CD4-positive, CD25-positive, alpha-beta regulatory T cell (primary cell): ENCODE measurements at regions not wholly inside any gene's neighbourhood (a gene's known extent, or its start where the extent isn't known, plus 50 kb on each side); places are given as distances from the start of the nearest gene placed in this dataset.
A peak's percentile ranks its signal among the peaks of the same experiment; 100 is the strongest.
"Not testable (repeated sequence)": the region's sequence is repeated elsewhere in the genome, so short reads cannot be mapped to it uniquely, and the experiment has no call there.

Experiments used
- ATAC-seq, 2 donors: fragments of 150-1000 bp; cut with Tn5 transposase; one replicate each; pipeline ENCODE4 v1.10.0; 2021; ENCODE audit warnings: low read depth in 2 of 2, moderate number of reproducible peaks in 2 of 2, moderate library complexity in 1 of 2
- DNase-seq, 3 donors: peaks; one replicate each; pipeline versions ENCODE4 v3.0.0 to v3.0.0-alpha.2; 2012 to 2022; ENCODE audit warnings: mixed read lengths in 1 of 3
- H3K27ac ChIP-seq: one replicate; pipeline ENCODE4 v1.7.0; 2013; ENCODE audit warnings: mild to moderate bottlenecking, low read length; ENCODE audit not compliant: insufficient read depth, poor library complexity, severe bottlenecking
- H3K27me3 ChIP-seq: one replicate; pipeline ENCODE4 v1.7.0; 2013; ENCODE audit warnings: low read length; ENCODE audit not compliant: control insufficient read depth, insufficient read depth
- H3K36me3 ChIP-seq: one replicate; pipeline ENCODE4 v1.7.0; 2013; ENCODE audit warnings: mild to moderate bottlenecking, low read length, moderate library complexity; ENCODE audit not compliant: control insufficient read depth, insufficient read depth
- H3K4me1 ChIP-seq: 2 replicates; pipeline ENCODE4 v1.7.0; 2013; ENCODE audit warnings: mild to moderate bottlenecking, low read length; ENCODE audit not compliant: insufficient read depth, control insufficient read depth, poor library complexity, severe bottlenecking
- H3K4me3 ChIP-seq: one replicate; pipeline ENCODE4 v1.7.0; 2013; ENCODE audit warnings: low read depth, mild to moderate bottlenecking, low read length, moderate library complexity
- H3K9me3 ChIP-seq, 2 experiments: 1 replicate in 1 of 2; 2 replicates in 1 of 2; pipeline ENCODE4 v1.7.0; 2013; ENCODE audit warnings: low read length in 2 of 2, mild to moderate bottlenecking in 1 of 2, moderate library complexity in 1 of 2; ENCODE audit not compliant: control insufficient read depth in 2 of 2
- H3K27ac Mint-ChIP-seq, 3 donors: one replicate each; pipeline ENCODE4 v1.8.0; 2020 to 2022; ENCODE audit warnings: mild to moderate bottlenecking in 3 of 3, mixed read lengths in 3 of 3, moderate library complexity in 2 of 3
- H3K27me3 Mint-ChIP-seq: one replicate; pipeline ENCODE4 v1.8.0; 2022; ENCODE audit warnings: mild to moderate bottlenecking, mixed read lengths
- H3K36me3 Mint-ChIP-seq: one replicate; pipeline ENCODE4 v1.8.0; 2020; ENCODE audit warnings: mixed read lengths
- H3K4me1 Mint-ChIP-seq, 4 donors: one replicate each; pipeline ENCODE4 v1.8.0; 2020 to 2022; ENCODE audit warnings: mixed read lengths in 4 of 4, mild to moderate bottlenecking in 1 of 4
- H3K4me3 Mint-ChIP-seq, 4 donors: one replicate each; pipeline ENCODE4 v1.8.0; 2020 to 2022; ENCODE audit warnings: mild to moderate bottlenecking in 4 of 4, mixed read lengths in 4 of 4, moderate library complexity in 3 of 4
- H3K9me3 Mint-ChIP-seq, 7 donors: one replicate each; pipeline ENCODE4 v1.8.0; 2020 to 2022; ENCODE audit warnings: mixed read lengths in 7 of 7, mild to moderate bottlenecking in 3 of 7, moderate library complexity in 2 of 7

GRCh38 chr11:49390362-49390761 is 182.0 kb upstream of the FOLH1 start:
- H3K9me3 Mint-ChIP-seq, ATAC-seq, H3K4me3 Mint-ChIP-seq, H3K36me3 Mint-ChIP-seq, H3K4me1 ChIP-seq, H3K27ac Mint-ChIP-seq, H3K4me3 ChIP-seq, H3K36me3 ChIP-seq, H3K9me3 ChIP-seq, H3K27me3 Mint-ChIP-seq, H3K27ac ChIP-seq, H3K27me3 ChIP-seq, H3K4me1 Mint-ChIP-seq, DNase-seq: not testable (repeated sequence)

GRCh38 chr11:49389149-49389548 is 180.7 kb upstream of the FOLH1 start:
- not testable (repeated sequence) for H3K27ac Mint-ChIP-seq, H3K27me3 Mint-ChIP-seq, H3K36me3 Mint-ChIP-seq, ATAC-seq, H3K4me3 ChIP-seq, H3K4me3 Mint-ChIP-seq, H3K27me3 ChIP-seq, H3K4me1 ChIP-seq, H3K9me3 Mint-ChIP-seq, H3K9me3 ChIP-seq, H3K36me3 ChIP-seq, H3K4me1 Mint-ChIP-seq, H3K27ac ChIP-seq, DNase-seq

GRCh38 chr11:49384371-49384770 is 176.0 kb upstream of the FOLH1 start:
- ATAC-seq, H3K9me3 ChIP-seq, H3K4me1 Mint-ChIP-seq, H3K36me3 ChIP-seq, H3K4me1 ChIP-seq, H3K36me3 Mint-ChIP-seq, H3K27me3 ChIP-seq, H3K4me3 ChIP-seq, DNase-seq, H3K27me3 Mint-ChIP-seq, H3K4me3 Mint-ChIP-seq, H3K27ac Mint-ChIP-seq, H3K27ac ChIP-seq, H3K9me3 Mint-ChIP-seq: not testable (repeated sequence)

GRCh38 chr11:49377978-49378377 is 169.6 kb upstream of the FOLH1 start:
- ATAC-seq (no peak), DNase-seq (no peak)
- no peak overlapping the region for H3K4me3 Mint-ChIP-seq
- H3K4me1 Mint-ChIP-seq: no peaks in the 10 kb centered on the region
- peaks cover 4% of the 10 kb centered on the region for H3K27me3 Mint-ChIP-seq
- no peak overlapping the region for H3K27ac Mint-ChIP-seq
- H3K4me3 ChIP-seq: no peak overlapping the region
- H3K9me3 Mint-ChIP-seq: peaks cover 0 to 3% (median 2%) of the 10 kb centered on the region in 7 donors
- H3K9me3 ChIP-seq: no peaks in the 10 kb centered on the region
- H3K27me3 ChIP-seq: no peaks in the 10 kb centered on the region
- no peaks in the 10 kb centered on the region for H3K4me1 ChIP-seq
- no peak overlapping the region for H3K27ac ChIP-seq
- H3K36me3 ChIP-seq: no peaks in the 10 kb centered on the region
- H3K36me3 Mint-ChIP-seq: no peaks in the 10 kb centered on the region

- H3K4me1 ChIP-seq, H3K9me3 ChIP-seq, ATAC-seq, H3K36me3 ChIP-seq, H3K4me3 Mint-ChIP-seq, H3K27me3 Mint-ChIP-seq, H3K36me3 Mint-ChIP-seq, H3K4me3 ChIP-seq, H3K27ac ChIP-seq, H3K27me3 ChIP-seq, H3K4me1 Mint-ChIP-seq, DNase-seq, H3K9me3 Mint-ChIP-seq: not testable (repeated sequence)
- peak overlapping the region in 1 of 3 donors; percentile 10 for H3K27ac Mint-ChIP-seq
Measured at GRCh38 chr11:49373866-49374265, 165.5 kb upstream of the FOLH1 start.

GRCh38 chr11:49373385-49373784 is 165.0 kb upstream of the FOLH1 start:
- not testable (repeated sequence) for H3K9me3 ChIP-seq, H3K27ac Mint-ChIP-seq, H3K4me1 ChIP-seq, H3K4me1 Mint-ChIP-seq, H3K4me3 ChIP-seq, DNase-seq, H3K27ac ChIP-seq, H3K9me3 Mint-ChIP-seq, H3K36me3 ChIP-seq, H3K4me3 Mint-ChIP-seq, H3K36me3 Mint-ChIP-seq, ATAC-seq, H3K27me3 Mint-ChIP-seq, H3K27me3 ChIP-seq

- H3K4me3 Mint-ChIP-seq, H3K36me3 Mint-ChIP-seq, H3K9me3 Mint-ChIP-seq, H3K27ac ChIP-seq, H3K4me3 ChIP-seq, DNase-seq, H3K27me3 Mint-ChIP-seq, H3K36me3 ChIP-seq, ATAC-seq, H3K4me1 ChIP-seq, H3K9me3 ChIP-seq, H3K27ac Mint-ChIP-seq, H3K4me1 Mint-ChIP-seq, H3K27me3 ChIP-seq: not testable (repeated sequence)
Measured at GRCh38 chr11:49372137-49372536, 163.7 kb upstream of the FOLH1 start.

GRCh38 chr11:49368556-49368955 is 160.2 kb upstream of the FOLH1 start:
- DNase-seq, H3K9me3 Mint-ChIP-seq, ATAC-seq, H3K27me3 Mint-ChIP-seq, H3K4me1 ChIP-seq, H3K27ac ChIP-seq, H3K4me3 Mint-ChIP-seq, H3K4me3 ChIP-seq, H3K27me3 ChIP-seq, H3K36me3 ChIP-seq, H3K4me1 Mint-ChIP-seq, H3K9me3 ChIP-seq, H3K27ac Mint-ChIP-seq, H3K36me3 Mint-ChIP-seq: not testable (repeated sequence)
